Ureter (tissue), 1 donor: ENCODE measurements at regions not wholly inside any gene's neighbourhood (a gene's known extent, or its start where the extent isn't known, plus 50 kb on each side); places are given as distances from the start of the nearest gene placed in this dataset.
A peak's percentile ranks its signal among the peaks of the same experiment; 100 is the strongest.
"Not testable (repeated sequence)": the region's sequence is repeated elsewhere in the genome, so short reads cannot be mapped to it uniquely, and the experiment has no call there.

Experiments used
- DNase-seq: peaks from one replicate; pipeline ENCODE4 v3.0.0-alpha.2; 2020; ENCODE audit warnings: low spot score
- donor health status: DM: yes; HTN: yes; CAD: no.

DNA sequence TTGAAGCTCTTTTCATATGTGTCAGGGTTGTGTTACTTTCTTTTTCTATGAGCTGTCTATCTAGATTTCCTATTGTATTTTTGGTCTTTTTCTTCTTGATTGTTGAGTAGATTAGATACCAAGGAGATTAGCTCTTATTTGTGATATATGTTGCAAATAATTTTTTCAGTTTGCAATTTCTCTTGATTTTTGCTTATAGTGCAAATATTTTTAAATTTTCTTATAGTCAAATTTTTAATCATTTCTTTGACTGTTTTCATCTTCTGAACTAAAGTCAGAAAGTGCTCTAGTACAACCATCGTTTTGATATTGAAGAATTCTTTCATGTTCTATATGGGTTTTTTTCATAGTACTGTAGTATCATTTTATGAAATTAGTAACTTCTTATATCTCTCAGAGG is 193.7 kb downstream of the OSTF1 start:
- DNase-seq, result no peak

DNA sequence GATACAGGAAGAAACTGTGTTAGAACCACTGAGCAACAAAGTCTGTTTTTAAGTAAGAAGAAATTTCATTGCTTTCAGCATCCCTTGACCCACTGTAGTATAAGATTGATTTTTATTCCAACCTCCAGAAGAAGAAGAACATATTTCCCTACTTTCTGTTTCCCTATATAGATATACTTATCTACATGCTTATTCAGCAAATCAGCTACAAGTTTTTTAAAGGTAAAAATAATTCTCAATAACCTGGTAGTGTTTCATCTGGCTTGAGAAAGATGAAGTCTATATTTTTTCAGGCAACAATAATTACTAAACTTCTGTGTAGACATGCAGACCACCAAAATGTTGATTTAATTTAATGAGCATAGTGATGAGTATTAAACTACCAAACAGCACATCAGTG is 201.0 kb downstream of the OSTF1 start:
- DNase-seq, result no peak

DNA sequence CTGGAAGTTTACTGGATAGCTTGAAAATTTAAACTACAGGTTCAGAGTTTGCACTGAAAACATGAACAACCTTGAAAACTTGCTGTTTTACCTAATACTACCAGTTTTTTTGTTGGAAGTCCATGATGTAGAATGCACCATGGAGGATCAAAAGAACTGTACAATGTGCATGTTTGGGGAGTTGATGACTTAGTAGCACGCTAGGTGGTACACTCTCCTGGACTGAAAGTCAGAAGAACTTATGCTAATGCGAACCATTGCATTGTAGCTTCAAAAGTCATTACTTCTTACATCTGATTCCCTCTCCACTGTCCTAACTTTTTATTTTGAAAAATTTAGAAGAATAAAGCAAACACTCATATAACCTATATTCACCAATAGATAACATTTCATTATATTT is 211.0 kb downstream of the OSTF1 start:
- no peak for DNase-seq

DNA sequence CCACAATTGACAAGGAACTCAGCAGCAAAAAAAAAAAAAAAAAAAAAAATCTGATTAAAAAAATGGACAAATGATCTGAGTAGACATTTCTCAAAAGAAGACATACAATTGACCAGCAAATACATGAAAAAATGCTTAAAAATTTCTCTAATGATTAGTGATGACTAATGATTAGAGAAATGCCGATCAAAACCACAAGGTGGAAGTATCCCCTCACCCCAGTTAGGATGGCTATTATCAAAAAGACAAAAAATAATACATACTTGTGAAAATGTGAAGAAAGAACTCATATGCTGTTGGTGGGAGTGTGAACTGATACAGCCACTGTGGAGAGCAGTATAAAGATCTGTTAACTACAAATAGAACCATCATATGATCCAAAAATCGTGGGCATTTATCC is 245.3 kb downstream of the OSTF1 start:
- DNase-seq, result no peak

DNA sequence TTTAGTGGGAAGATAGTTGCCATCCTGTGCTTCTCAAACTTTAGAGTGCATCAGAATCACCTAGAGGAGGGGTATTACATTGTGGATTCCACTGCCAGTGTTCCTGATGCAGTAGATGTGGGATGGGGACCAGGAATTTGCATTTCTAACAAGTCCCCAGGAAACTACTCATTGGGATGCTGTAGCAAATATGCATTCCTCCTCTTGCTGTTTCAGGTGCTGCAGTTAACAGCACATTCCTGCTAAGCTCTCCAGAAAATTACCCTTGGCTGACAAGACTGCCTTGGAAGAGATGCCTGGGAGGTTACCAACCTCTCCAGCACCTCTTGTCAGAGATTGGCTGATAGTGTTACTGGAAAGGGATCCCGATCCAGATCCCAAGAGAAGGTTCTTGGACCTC is 270.5 kb downstream of the OSTF1 start:
- no peak for DNase-seq

DNA sequence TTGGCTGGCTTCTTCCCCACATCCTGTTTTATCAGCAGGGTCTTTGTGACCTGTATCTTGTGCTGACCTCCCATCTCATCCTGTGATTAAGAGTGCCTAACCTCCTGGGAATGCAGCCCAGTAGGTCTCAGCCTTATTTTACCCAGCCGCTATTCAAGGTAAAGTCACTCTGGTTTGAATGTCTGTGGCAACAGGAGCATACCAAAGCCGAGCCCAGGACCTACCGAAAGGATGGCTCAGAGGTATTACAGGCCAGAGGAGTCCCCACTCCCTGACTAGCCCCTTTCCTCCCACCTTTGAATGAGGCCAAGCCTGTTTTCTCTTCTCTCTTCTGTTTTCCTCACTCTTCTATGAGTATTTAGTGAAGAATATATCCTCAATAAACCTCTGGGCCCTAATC is 271.3 kb downstream of the OSTF1 start:
- no peak for DNase-seq

DNA sequence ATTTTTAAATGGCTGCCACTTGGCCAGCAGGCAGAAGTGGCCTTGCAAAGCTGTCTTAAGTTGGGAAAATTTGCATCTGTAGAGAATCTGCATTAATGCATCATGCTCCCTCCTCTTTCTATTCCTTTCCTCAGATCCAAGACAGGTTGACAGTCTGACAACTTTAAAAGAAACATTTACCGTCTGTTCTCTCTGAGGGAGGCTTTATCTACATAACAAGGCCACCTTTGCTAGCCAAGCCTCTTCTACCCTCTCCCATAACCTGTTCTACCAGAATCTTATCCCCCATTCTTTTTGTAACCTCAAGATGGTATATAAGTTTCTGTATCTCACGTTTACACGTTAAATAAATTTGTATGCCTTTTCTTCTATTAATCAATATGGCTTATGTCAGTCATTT is 271.9 kb downstream of the OSTF1 start:
- no peak for DNase-seq

DNA sequence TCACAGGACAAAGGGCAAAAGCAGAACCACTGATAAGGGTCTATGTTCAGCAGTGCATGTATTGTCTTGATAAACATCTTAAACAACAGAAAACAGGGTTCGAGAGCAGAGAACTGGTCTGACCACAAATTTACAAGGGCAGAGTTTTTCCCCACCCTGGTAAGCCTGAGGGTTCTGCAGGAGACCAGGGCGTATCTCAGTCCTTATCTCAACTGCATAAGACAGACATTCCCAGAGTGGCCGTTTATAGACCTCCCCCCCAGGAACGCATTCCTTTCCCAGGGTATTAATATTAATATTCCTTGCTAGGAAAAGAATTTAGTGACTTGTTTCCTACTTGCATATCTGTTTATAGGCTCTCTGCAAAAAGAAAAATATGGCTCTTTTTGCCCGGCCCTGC is 274.1 kb downstream of the OSTF1 start:
- DNase-seq, result not testable (repeated sequence)

DNA sequence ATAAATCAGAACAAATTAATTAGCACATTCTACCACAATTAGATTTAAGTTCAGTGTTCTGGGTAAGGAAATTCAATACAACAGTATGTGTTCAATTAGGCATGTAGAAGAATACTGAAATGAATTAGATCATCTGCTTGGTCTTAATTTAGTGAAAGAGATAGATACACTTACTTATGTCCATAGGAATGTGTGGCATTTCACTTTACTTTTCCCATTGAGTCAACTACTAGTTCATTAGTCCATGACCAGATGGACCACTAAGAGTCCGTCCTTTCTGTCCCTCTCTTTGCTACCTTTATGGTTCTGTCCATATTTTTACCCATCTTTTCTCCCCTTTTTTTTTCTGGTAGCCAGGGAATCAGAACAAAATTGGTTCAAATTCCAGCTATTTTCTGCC is 276.9 kb downstream of the OSTF1 start:
- no peak for DNase-seq

DNA sequence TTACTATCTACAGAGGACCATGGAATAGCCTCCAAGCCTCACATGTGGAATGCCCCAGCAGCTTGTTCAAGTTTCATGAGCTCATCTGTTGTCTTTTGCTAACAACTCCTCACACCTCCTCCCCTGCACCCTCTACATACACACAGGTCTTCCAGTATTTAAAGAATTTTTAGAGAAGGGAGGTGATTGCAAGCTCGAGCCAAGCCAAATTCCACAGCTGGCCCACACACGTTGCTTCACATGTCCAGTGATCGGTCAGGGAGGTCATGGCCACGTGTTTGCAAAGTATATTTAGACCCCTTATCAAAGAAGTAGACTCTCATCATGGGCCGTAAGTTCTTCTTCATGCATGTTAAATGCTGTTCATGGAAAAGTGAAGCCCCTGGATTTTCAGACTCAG is 281.7 kb downstream of the OSTF1 start:
- no peak for DNase-seq

DNA sequence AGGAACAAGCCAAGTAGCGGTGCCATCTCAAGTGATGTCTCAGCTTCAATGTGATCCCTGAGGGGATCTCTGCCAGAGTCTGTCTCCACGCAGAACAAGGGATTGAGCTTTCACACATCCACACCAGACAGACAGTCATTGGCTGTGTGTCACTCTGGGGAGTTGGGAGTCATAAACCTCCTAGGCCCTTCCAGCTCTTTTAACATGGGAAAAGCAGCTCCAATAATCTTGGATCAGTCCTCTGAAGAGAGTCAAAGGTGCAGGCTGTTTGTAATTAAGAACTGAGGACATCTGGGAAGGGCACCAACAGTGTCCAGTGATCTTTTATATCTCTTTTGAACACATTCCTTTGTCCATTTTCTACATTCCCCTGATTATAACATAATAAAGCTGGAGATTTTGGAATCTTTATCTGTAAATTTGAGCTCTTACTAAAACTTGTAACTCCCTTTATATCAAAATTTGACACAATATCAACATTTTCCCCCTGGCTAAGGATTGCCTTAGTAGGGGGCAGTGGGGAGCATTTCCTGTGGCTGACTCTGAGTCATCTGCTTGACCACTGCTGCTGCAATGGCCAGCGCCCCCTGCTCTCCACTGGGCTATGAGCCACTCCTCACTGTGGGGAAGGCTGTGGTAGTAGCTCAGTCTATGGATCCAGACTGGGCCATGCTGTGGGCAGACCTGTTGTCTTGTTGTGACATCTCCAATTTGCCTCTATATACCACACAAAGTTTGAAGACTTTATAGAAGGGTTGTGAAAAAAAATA is 284.4 kb downstream of the OSTF1 start:
- DNase-seq, result no peak

DNA sequence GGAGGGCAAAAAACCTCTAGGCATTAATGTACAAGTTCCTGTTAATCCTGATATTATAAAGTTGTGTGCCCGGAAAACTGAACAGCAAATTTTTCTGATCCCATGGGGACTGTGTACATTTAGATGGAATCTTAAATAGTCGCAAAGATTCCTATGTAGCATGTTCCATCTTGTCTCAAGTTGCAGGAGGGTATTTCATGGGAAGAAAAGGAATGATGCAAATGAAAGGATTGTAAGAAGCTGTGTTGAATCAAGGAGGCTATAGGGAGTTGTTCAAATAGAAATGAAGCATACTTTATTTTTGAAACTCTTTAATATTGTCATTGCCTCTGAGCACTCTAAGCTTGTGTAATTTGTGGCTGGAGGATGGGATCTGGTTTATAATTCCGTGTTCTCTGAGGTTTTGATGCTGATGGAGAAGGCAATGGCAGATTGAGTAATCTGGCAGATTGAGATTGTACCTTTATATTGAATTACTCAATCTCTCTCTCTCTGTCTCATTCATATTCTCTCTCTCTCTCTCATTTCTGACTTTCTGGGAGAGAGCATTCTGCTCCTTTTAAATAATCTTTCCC is 288.5 kb downstream of the OSTF1 start:
- DNase-seq, result no peak

DNA sequence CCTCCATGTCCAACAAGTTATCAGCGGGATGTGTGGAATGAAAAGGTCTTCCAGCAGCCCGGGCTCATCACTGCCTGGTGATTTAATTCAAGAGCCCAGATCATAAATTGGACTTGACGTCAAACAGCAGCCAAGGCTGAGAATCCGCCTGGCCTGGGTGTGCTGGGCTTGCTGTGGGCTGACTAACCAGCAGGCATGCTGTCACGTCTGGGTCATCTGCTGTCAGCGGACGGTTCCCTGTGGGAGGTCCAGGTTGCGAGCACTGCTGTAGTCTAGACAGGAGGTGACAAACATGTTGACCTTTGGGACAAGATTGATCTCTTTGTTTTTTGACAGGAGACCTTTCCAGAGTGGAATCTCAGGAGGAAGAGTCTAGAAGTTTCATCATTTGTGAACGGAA is 289.7 kb downstream of the OSTF1 start:
- DNase-seq, result peak; percentile 56

DNA sequence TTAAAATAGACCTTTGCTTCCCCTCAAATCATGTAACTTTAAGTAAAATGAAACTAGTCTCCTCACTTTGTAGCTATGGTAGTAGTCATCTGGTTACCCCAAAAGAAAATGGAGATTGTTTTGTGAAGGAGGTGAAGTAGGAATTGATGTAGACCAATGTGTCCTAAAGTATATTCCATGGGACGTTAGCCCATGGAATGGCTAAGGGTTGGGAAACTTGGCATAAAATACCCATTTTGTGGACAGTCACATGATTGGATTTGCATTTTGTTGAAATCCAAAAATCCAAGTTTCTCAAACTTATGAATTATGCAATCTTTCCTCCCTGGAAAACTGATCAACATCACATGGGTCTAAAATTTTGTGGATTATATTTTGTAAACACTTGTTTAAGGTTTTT is 290.6 kb downstream of the OSTF1 start:
- no peak for DNase-seq

DNA sequence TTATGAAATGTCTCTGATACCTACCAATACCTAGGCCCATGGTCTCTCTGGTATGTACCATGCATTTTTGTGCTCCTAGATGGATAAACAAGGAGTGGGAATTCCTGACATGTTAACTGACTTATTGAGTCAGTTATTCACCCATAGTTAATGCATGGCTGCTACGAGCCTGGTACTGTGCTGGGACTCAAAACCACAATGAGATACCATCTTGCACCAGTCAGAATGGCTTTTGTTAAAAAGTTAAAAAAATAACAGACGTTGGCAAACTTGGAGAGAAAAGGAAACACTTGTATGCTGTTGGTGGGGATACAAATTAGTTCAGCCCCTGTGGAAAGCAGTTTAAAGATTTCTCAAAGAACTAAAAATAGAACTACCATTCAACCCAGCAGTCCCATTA is 293.8 kb downstream of the OSTF1 start:
- no peak for DNase-seq

DNA sequence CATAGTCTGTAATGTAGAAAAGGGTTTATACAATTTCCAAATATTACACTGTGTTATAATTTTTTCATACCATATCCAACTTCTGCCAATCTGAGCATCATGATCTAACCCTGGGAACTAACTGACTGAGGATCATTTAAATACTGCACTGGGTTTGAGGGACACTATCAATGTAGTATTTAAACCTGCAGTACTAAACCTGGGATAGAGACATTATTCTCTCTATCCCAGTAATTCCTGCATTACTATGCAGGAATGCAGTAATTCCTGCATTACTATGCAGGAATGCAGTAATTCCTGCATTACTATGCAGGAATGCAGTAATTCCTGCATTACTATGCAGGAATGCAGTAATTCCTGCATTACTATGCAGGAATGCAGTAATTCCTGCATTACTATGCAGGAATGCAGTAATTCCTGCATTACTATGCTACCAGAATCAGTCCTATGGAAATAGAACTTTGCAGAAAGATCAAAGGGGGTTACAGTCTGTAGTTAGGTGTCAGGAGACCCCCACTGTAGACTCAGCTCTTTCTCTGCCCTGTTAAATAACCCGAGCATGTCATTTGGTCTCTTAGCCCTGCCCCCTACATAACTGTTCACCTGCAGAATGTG is 295.2 kb downstream of the OSTF1 start:
- not testable (repeated sequence) for DNase-seq

DNA sequence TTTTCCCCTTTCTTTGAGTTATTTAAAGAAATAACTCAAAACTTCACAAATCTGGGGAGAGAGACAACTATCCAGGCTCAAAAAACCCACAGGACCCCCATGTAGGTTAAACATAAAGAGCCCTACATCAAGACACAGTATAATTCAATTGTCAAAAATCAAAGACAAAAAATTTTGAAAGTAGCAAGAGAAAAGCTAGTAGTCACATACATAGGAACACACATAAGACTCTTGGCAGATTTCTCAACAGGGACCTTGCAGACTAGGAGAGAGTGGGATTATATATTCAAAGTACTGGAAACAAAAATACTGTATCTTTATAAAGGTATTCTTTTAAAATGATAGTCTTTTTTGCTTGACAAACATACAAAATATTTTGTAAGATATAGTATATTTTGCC is 296.9 kb downstream of the OSTF1 start:
- no peak for DNase-seq

DNA sequence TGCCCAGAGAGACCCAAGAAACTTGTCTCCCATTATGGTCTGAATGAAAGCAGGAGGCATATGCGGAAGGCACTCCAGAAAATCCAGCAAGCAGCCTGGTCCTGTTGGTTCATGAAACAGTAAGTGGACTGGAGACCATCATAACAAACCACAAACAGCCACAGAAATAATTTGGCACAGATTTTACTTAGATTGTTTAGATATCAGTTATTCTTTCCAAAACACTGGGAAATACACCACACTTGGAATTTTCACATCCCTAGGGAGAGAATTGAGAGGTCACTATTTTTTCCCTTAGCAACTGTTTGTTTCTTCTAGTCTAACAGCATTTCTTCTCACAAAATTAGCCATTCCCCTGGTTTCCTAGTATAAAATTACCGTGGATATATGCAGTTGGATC is 300.8 kb downstream of the OSTF1 start:
- DNase-seq, result no peak

DNA sequence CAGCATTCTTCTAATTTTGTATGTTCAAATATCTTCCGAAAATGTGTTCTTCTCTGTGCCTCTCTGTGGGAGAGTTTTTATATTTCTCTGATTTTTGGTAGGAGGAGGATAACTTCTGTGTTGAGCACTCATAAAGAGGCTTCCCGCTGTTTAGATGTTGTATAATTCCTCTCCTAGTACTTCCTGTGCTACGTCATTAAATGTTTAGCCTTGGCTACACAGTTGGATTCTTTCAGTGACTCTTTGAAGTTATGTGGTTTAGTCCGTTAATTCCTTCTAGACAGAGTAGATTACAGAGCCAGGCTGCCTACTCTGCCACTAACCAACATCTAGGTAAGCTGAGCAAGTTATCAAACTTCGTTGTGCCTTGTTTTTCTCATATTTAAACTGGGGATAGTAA is 302.6 kb downstream of the OSTF1 start:
- DNase-seq, result no peak

DNA sequence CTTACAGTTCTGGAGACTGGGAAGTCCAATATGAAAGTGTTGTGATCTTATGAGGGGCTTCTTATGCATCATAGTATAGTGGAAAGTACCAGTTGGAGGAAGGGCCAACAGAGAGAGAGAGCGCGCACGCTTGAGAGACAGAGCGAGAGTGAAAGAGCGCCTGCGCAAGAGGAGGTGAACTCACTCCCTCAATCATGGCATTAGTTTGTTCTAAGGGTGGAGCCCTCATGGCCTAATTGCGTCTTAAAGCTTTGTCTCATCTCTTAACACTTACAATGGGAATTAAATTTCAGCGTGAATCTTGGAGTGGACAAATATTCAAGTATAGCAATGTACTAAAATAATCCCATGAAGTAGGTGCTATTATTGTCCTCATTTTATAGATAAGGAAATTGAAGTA is 303.2 kb downstream of the OSTF1 start:
- no peak for DNase-seq

DNA sequence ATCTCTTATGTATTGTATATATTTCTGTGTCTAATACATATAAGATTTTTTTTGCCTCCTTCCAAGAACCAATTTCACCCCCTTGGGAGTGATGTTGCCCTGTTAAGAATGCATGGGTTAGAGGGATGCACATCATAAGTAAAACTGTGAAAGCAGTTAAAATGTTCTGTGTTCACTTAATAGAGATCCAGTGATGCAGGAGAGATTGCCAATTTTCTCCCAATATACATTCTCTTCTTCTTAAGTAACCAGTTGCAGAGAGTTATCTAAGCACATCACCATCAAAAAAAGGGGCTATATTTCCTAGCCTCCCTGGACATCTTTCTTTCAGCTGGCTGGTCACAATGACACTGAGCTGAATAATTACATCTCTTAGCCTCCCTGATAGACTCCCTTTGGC is 307.0 kb downstream of the OSTF1 start:
- no peak for DNase-seq

DNA sequence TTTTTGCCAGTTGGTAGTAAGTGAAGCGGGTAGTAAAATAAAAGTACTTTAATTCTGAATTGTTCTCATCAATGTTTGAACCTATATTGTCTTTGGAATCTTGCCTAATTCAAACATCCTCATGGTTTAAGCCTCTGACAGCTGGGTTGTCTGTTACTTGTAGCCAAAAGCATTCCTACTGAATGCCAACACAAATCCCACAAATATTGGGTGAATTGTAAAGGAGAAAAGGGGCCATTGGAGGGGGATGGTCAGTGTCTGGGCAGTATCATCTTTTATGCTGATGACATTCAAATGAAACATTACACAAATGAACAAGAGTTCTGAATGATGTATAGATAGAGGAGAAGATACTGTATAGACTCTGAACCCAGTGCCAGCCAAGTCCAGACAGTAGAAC is 309.5 kb downstream of the OSTF1 start:
- DNase-seq, result no peak

DNA sequence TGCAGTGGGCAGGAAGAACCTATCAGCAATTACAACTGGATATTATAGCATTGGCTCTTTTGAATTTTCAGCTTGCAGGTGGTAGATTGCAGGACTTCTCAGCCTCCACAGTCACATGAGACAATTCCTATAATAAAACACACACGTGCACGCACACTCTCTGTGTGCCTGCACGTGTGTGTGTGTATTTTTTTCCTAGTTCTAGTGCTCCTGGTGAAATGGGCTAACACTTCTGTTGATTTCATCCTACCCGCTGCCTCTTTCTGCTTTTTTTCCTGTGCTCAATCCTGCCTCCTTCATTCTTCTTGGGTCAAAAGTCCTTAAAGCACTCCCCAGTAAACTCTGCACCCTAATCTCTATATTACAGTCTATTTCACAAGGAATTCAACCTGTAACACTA is 320.1 kb downstream of the OSTF1 start:
- DNase-seq, result no peak

DNA sequence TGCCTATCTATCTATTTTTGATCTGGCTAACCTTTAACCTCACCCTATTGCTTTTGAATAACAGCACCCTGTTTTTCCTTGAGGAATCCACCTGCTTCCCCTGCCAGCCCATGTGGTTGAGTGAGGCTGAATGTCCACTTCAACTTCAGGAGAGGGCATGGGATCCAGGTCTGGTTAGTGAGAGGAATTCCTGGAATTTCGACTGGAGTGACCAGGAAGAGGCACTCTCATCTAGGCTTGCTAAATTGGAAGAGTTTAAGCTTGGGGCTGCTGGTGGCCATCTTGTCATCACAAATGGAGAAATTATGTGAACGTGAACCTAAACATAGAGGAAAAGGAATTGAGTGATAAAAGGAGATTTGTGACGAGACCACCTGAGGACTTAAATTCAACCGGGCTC is 322.1 kb downstream of the OSTF1 start:
- DNase-seq, result no peak
